Fibroblast of lung (primary cell): ENCODE measurements at regions not wholly inside any gene's neighbourhood (a gene's known extent, or its start where the extent isn't known, plus 50 kb on each side); places are given as distances from the start of the nearest gene placed in this dataset.

Experiments
- DNase-seq, 2 donors: peaks; one replicate each; pipeline versions ENCODE4 v3.0.0 to v3.0.0-alpha.2; 2010; ENCODE audit warnings: low read depth in 2 of 2
- H2AFZ ChIP-seq: 2 replicates; pipeline ENCODE4 v1.5.1; 2012; ENCODE audit warnings: low read length, control low read depth, inconsistent platforms
- H3K27ac ChIP-seq: 2 replicates; pipeline ENCODE4 v1.5.1; 2011; ENCODE audit warnings: low read length, control low read depth; ENCODE audit not compliant: insufficient read depth
- H3K27me3 ChIP-seq: 2 replicates; pipeline ENCODE4 v1.5.1; 2011; ENCODE audit warnings: mild to moderate bottlenecking, low read length; ENCODE audit not compliant: control insufficient read depth, insufficient read depth
- H3K36me3 ChIP-seq: 2 replicates; pipeline ENCODE4 v1.5.1; 2011; ENCODE audit warnings: low read length; ENCODE audit not compliant: control insufficient read depth, insufficient read depth
- H3K4me1 ChIP-seq: 2 replicates; pipeline ENCODE4 v1.5.1; 2011; ENCODE audit warnings: low read length; ENCODE audit not compliant: control insufficient read depth, insufficient read depth; ENCODE audit errors: extremely low read depth
- H3K4me2 ChIP-seq: 2 replicates; pipeline ENCODE4 v1.5.1; 2011; ENCODE audit warnings: low read length, control low read depth; ENCODE audit not compliant: insufficient read depth; ENCODE audit errors: extremely low read depth
- H3K4me3 ChIP-seq, 4 experiments: fragments of 200-600 bp in 1 of 4; sonication (generic) in 1 of 4; replicated peaks in 1 of 4; 2 replicates each; pipeline ENCODE4 v1.5.1; 2011 to 2016; ENCODE audit warnings: low read length in 4 of 4, low read depth in 3 of 4, mild to moderate bottlenecking in 3 of 4, control low read depth in 2 of 4, inconsistent platforms in 1 of 4, mixed read lengths in 1 of 4; ENCODE audit not compliant: insufficient read depth in 1 of 4; ENCODE audit errors: control extremely low read depth in 1 of 4
- H3K79me2 ChIP-seq: 2 replicates; pipeline ENCODE4 v1.5.1; 2012; ENCODE audit warnings: mild to moderate bottlenecking, low read length, inconsistent platforms; ENCODE audit not compliant: control insufficient read depth, insufficient read depth
- H3K9ac ChIP-seq: 2 replicates; pipeline ENCODE4 v1.5.1; 2011; ENCODE audit warnings: mild to moderate bottlenecking, low read length, control low read depth; ENCODE audit not compliant: insufficient read depth
- H3K9me3 ChIP-seq: 2 replicates; pipeline ENCODE4 v1.5.1; 2012; ENCODE audit warnings: low read depth, low read length; ENCODE audit not compliant: control insufficient read depth, insufficient read depth
- H4K20me1 ChIP-seq: 2 replicates; pipeline ENCODE4 v1.5.1; 2011; ENCODE audit warnings: low read length; ENCODE audit not compliant: control insufficient read depth, insufficient read depth; ENCODE audit errors: extremely low read depth
- CTCF ChIP-seq, 2 donors: IDR thresholded peaks in 1 of 2; conservative IDR thresholded peaks in 1 of 2; 1 replicate in 1 of 2; 2 replicates in 1 of 2; pipeline ENCODE4 v1.5.1; 2011 to 2012; ENCODE audit warnings: low read length in 2 of 2, control low read depth in 1 of 2, inconsistent platforms in 1 of 2, low read depth in 1 of 2, mild to moderate bottlenecking in 1 of 2
- EZH2 ChIP-seq: IDR thresholded peaks from 2 replicates; pipeline ENCODE4 v1.5.1; 2012; ENCODE audit warnings: low read length, control low read depth, mild to moderate bottlenecking; ENCODE audit errors: missing control alignments

GRCh38 chr3:193884652-193885051, 251.3 kb upstream of the HES1 start:
- Histone ChIP-seq H3K4me3 (no peak overlapping the region), H3K4me2 (no peak overlapping the region), H3K4me1 (no peaks in the 10 kb centered on the region), H3K9me3 (no peaks in the 10 kb centered on the region), H3K79me2 (no peaks in the 10 kb centered on the region), H3K27ac (no peak overlapping the region), H2AFZ (no peak overlapping the region), H3K36me3 (no peaks in the 10 kb centered on the region), H4K20me1 (no peaks in the 10 kb centered on the region), H3K9ac (no peak overlapping the region), H3K27me3 (no peaks in the 10 kb centered on the region)
- no peak for TF ChIP-seq EZH2
- TF ChIP-seq CTCF (conservative IDR thresholded peaks at IDR 0.05 in 1 of 2, IDR thresholded peaks at IDR 0.05 in 1 of 2; ENCODE audit: low read depth in 1 of 2, low read length in 2 of 2): no peak
- no peak for DNase-seq

- DNase-seq: no peak
- no peak overlapping the region for H3K4me2 ChIP-seq
- no peak overlapping the region for H3K9ac ChIP-seq
- no peaks in the 10 kb centered on the region for H3K4me1 ChIP-seq
- no peak for TF ChIP-seq EZH2
- H3K9me3 ChIP-seq: no peaks in the 10 kb centered on the region
- no peak overlapping the region for H3K27ac ChIP-seq
- no peaks in the 10 kb centered on the region for H3K27me3 ChIP-seq
- no peaks in the 10 kb centered on the region for H3K79me2 ChIP-seq
- no peak overlapping the region for H3K4me3 ChIP-seq
- H2AFZ ChIP-seq: no peak overlapping the region
- no peaks in the 10 kb centered on the region for H3K36me3 ChIP-seq
- H4K20me1 ChIP-seq: no peaks in the 10 kb centered on the region
These were observed 250.1 kb upstream of the HES1 start for GRCh38 chr3:193885832-193886231.

- no peaks in the 10 kb centered on the region for H4K20me1 ChIP-seq
- H3K4me3 ChIP-seq: no peak overlapping the region
- H3K4me2 ChIP-seq: no peak overlapping the region
- no peak overlapping the region for H2AFZ ChIP-seq
- H3K27ac ChIP-seq: no peak overlapping the region
- H3K27me3 ChIP-seq: no peaks in the 10 kb centered on the region
- no peaks in the 10 kb centered on the region for H3K9me3 ChIP-seq
- H3K4me1 ChIP-seq: no peaks in the 10 kb centered on the region
- H3K36me3 ChIP-seq: no peaks in the 10 kb centered on the region
- H3K9ac ChIP-seq: no peak overlapping the region
- no peak for DNase-seq
- no peaks in the 10 kb centered on the region for H3K79me2 ChIP-seq
- TF ChIP-seq CTCF (conservative IDR thresholded peaks at IDR 0.05 in 1 of 2, IDR thresholded peaks at IDR 0.05 in 1 of 2; ENCODE audit: low read depth in 1 of 2, low read length in 2 of 2) (no peak), EZH2 (no peak)
These were observed 245.7 kb upstream of the HES1 start for GRCh38 chr3:193890016-193890897.
